Ovary (tissue), 7 donors: ENCODE measurements at regions not wholly inside any gene's neighbourhood (a gene's known extent, or its start where the extent isn't known, plus 50 kb on each side); places are given as distances from the start of the nearest gene placed in this dataset.

Experiments used
- DNase-seq, 5 donors: peaks; one replicate each; pipeline ENCODE4 v3.0.0-alpha.2; 2019 to 2020
- H3K27ac ChIP-seq, 2 donors: fragments of 200-600 bp; one replicate each; pipeline versions ENCODE4 v1.5.1 to v1.8.0; 2019 to 2022
- H3K27me3 ChIP-seq: fragments of 200-600 bp; one replicate; pipeline ENCODE4 v1.8.0; 2022
- H3K36me3 ChIP-seq: fragments of 200-600 bp; sonication (generic); one replicate; pipeline ENCODE4 v1.5.1; 2019
- H3K4me1 ChIP-seq: one replicate; pipeline ENCODE4 v1.8.1; 2013; ENCODE audit warnings: mild to moderate bottlenecking, moderate library complexity; ENCODE audit not compliant: insufficient read depth
- H3K4me3 ChIP-seq: fragments of 200-600 bp; sonication (generic); one replicate; pipeline ENCODE4 v1.5.1; 2017
- H3K9me3 ChIP-seq, 2 donors: fragments of 200-600 bp in 1 of 2; sonication (generic) in 1 of 2; one replicate each; pipeline versions ENCODE4 v1.5.1 to v1.8.1; 2013 to 2019; ENCODE audit warnings: mild to moderate bottlenecking in 1 of 2, moderate library complexity in 1 of 2
- EP300 ChIP-seq: sonication (generic); formaldehyde crosslinking; IDR thresholded peaks from one replicate; pipeline ENCODE4 v1.6.1; 2017; ENCODE audit warnings: antibody characterized with exemption
- POLR2A ChIP-seq: fragments of 450-650 bp; IDR thresholded peaks from one replicate; pipeline ENCODE4 v1.6.1; 2017; ENCODE audit warnings: antibody characterized with exemption, mild to moderate bottlenecking, moderate library complexity
- WGBS, 3 donors: extraction: QIAGEN DNeasy Blood & Tissue Kit in 1 of 3; methylation state at CpG; one replicate each; pipeline versions ENCODE4 v1.1.5 to v1.1.7; 2013 to 2017; 5-methylcytosine and 5-hydroxymethylcytosine counted together
- intact Hi-C, 4 donors: fragments of 100-400 bp; cut with DNase I; formaldehyde crosslinking; loops; one replicate each; pipeline versions ENCODE4 v1.11.0 to v1.15.1; 2022 to 2023
- TF ChIP-seq, protein P1 (sequence below), 3 donors: fragments of 450-650 bp in 2 of 3; fragments of 200-600 bp in 1 of 3; IDR thresholded peaks; one replicate each; pipeline versions ENCODE4 v1.5.1 to v1.8.0; 2016 to 2022; ENCODE audit warnings: antibody characterized with exemption in 3 of 3, mild to moderate bottlenecking in 1 of 3
- donor health status: DM: no; HTN: no; CAD: no; lungs with moderate emphysema.
- donor health status: DM: no; HTN: no; CAD: no.
- donor health status: Bipolar disorder and iron deficiency.
- donor health status: DM: no; HTN: no; CAD: no.
- donor health status: DM: yes; HTN: yes; CAD: no.

DNA sequence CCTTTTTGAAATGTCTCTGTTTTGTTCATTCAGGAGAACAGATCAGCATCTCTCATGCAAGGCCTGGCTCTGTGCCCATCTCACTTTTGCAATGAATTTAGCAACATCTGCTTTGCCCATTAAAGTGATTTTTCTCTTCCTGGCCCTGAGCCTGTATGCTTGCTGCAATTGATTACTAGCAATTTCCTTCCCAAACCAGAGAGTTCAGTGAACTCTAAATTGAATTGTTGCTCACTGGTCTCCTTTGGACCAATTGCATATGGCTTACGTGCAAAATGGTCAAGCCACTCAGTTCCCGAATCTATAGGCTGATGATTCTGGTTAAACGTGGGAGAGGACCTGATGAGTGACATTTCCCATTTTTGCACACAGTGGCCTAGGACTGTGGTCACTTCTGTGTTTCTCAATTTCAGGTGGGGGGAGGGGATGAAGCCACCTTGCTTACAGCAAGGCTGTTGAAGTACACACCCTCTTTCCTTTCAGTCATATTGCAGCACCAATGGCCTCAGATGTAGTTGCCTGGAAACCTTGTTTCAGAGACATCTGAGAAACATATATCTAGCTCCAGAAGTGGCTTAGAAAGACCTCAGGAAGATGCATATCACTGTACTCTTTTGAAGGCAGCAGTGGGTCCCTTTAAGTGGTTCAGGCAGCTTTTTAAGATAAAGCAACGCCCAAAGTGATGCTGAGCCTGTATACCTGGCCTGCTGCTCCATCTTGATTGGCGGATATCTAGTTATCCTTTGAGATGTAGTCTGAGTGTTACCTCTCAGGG lies 201.4 kb downstream of the PTEN start:
- Histone ChIP-seq H3K9me3 (no peaks in the 10 kb centered on the region), H3K27ac (no peak overlapping the region), H3K36me3 (no peaks in the 10 kb centered on the region), H3K4me3 (no peak overlapping the region), H3K27me3 (no peaks in the 10 kb centered on the region), H3K4me1 (peaks cover 9% of the 10 kb centered on the region)
- TF ChIP-seq, protein P1, sequence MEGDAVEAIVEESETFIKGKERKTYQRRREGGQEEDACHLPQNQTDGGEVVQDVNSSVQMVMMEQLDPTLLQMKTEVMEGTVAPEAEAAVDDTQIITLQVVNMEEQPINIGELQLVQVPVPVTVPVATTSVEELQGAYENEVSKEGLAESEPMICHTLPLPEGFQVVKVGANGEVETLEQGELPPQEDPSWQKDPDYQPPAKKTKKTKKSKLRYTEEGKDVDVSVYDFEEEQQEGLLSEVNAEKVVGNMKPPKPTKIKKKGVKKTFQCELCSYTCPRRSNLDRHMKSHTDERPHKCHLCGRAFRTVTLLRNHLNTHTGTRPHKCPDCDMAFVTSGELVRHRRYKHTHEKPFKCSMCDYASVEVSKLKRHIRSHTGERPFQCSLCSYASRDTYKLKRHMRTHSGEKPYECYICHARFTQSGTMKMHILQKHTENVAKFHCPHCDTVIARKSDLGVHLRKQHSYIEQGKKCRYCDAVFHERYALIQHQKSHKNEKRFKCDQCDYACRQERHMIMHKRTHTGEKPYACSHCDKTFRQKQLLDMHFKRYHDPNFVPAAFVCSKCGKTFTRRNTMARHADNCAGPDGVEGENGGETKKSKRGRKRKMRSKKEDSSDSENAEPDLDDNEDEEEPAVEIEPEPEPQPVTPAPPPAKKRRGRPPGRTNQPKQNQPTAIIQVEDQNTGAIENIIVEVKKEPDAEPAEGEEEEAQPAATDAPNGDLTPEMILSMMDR (IDR thresholded peaks at IDR 0.05): no peak
- no peak for TF ChIP-seq POLR2A
- TF ChIP-seq EP300: no peak
- intact Hi-C loops: loop anchor here in 2 of 4 donors (5.0 to 10.0 kb wide), 2 partner anchors 70 to 88 kb away; no protein-coding TSS in a partner anchor
- peak in 2 of 5 donors; percentile 28 to 31 for DNase-seq
- 90 to 94% (median 91%) methylated on average over 5 of the region's 5 CpGs for WGBS, 3 donors

DNA sequence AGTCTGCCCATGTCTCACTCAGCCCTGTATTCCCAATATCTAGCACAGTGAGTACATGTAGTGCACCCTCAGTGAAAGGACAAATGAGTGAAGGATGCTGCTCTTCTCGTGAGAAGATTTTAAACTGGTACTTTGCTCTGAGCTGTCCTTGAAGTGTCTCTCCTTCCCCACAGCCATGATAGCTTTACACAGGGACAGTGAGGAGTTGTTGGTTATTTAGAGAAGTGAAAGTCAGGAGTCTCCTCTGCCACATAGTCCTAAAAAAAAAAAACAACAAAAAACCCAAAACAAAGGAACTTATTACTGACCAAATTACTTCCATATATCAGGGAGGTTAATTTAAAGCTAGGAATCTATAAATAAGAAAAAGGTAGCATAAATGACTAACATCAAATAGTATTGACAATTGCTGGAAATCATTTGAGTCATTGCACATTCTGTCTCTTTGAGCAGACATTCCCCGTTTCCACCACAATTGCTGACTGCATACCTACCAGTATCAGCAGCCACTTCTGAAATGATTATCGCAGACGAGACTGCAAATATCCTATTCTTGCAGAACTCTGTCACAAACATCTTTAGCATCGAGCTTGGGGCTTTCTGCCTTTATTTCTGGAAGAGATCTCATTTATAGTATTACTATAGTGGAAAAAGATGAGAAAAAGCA lies 202.1 kb downstream of the PTEN start:
- 90 to 95% (median 91%) methylated on average over 5 of the region's 5 CpGs for WGBS, 3 donors
- intact Hi-C loops: loop anchor here in 1 of 4 donors (10.0 kb wide), 1 partner anchor 71 kb away; no protein-coding TSS in a partner anchor

DNA sequence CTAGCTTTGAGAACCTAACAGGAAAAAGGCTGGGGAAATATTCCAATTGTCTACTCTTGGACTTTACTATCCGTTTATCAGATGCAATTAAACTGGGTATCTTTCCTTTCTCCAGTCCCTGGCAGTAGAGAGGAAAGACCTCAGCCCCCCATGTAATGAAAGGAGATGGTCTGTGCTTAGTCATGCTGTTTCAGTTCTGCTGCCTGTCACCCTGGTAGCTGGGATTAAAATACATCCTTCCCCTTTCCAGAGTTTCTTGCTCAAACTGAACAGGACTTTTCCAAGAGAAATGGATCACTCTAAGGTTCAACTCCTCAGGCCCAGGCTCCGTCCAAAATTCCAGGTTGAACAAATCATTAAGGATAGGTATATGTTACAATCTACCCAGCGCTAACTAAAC lies 202.9 kb downstream of the PTEN start:
- intact Hi-C loops: loop anchor here in 1 of 4 donors (10.0 kb wide), 1 partner anchor 72 kb away; no protein-coding TSS in a partner anchor
- H3K36me3 ChIP-seq: no peaks in the 10 kb centered on the region
- peaks cover 9% of the 10 kb centered on the region for H3K4me1 ChIP-seq
- H3K9me3 ChIP-seq: no peaks in the 10 kb centered on the region
- 83 to 91% (median 90%) methylated on average over 3 of the region's 3 CpGs for WGBS, 3 donors
- TF ChIP-seq, protein P1 (IDR thresholded peaks at IDR 0.05): no peak
- no peak for TF ChIP-seq EP300
- no peaks in the 10 kb centered on the region for H3K27me3 ChIP-seq
- H3K4me3 ChIP-seq: no peak overlapping the region
- DNase-seq: no peak
- H3K27ac ChIP-seq: no peak overlapping the region

More for the DNA sequence above, 202.1 kb downstream of the PTEN start:
- DNase-seq: no peak
- H3K27ac ChIP-seq: no peak overlapping the region
- H3K9me3 ChIP-seq: no peaks in the 10 kb centered on the region
- H3K4me1 ChIP-seq: peaks cover 9% of the 10 kb centered on the region
- TF ChIP-seq POLR2A (no peak), EP300 (no peak)
- TF ChIP-seq, protein P1 (IDR thresholded peaks at IDR 0.05): no peak
- no peaks in the 10 kb centered on the region for H3K36me3 ChIP-seq
- no peaks in the 10 kb centered on the region for H3K27me3 ChIP-seq
- no peak overlapping the region for H3K4me3 ChIP-seq

DNA sequence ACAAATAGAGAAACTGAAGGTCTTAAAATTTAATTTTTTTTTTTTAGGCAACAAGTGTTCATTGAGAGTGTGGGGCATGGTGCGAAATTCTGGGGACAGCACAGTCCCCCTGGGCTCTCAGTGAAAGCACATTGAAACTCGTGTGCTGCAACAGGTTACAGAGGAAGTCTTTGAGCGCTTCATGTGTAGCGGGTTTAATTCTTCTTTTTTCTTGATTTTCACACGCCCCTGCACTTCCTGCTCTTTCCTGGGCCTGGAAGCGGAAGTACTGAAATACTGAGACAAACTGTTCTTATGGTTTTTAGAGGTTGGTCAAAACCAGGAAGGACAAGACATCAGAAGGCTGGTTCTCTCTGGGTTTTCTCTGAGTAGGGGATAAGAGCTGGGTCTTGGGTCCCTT lies 203.5 kb downstream of the PTEN start:
- Histone ChIP-seq H3K27me3 (no peaks in the 10 kb centered on the region), H3K4me1 (peaks cover 9% of the 10 kb centered on the region), H3K9me3 (no peaks in the 10 kb centered on the region), H3K4me3 (no peak overlapping the region), H3K36me3 (no peaks in the 10 kb centered on the region), H3K27ac (no peak overlapping the region)
- WGBS, 3 donors: 91 to 95% (median 94%) methylated on average over 6 of the region's 6 CpGs
- no peak for DNase-seq
- intact Hi-C loops: loop anchor here in 1 of 4 donors (10.0 kb wide), 1 partner anchor 72 kb away; no protein-coding TSS in a partner anchor
- TF ChIP-seq, protein P1 (IDR thresholded peaks at IDR 0.05): no peak
- no peak for TF ChIP-seq EP300
- TF ChIP-seq POLR2A: no peak
